Middle frontal gyrus (tissue), 1 donor: ENCODE measurements at regions not wholly inside any gene's neighbourhood (a gene's known extent, or its start where the extent isn't known, plus 50 kb on each side); places are given as distances from the start of the nearest gene placed in this dataset.
"Not testable (repeated sequence)": the region's sequence is repeated elsewhere in the genome, so short reads cannot be mapped to it uniquely, and the experiment has no call there.

Source experiments
- DNase-seq: peaks from one replicate; pipeline ENCODE4 v3.0.0-alpha.2; 2015; ENCODE audit warnings: low spot score; ENCODE audit errors: extremely low spot score

- DNase-seq = no peak
These were observed 134.1 kb upstream of the RXFP2 start for GRCh38 chr13:31605076-31605860.

- not testable (repeated sequence) for DNase-seq
These were observed 131.8 kb upstream of the RXFP2 start for GRCh38 chr13:31607531-31607930.

GRCh38 chr13:31608780-31609179, 130.5 kb upstream of the RXFP2 start:
- DNase-seq = not testable (repeated sequence)

- DNase-seq = no peak
These were observed 128.9 kb upstream of the RXFP2 start for GRCh38 chr13:31610270-31610998.

- DNase-seq = no peak
These were observed 128.1 kb upstream of the RXFP2 start for GRCh38 chr13:31611214-31611613.

GRCh38 chr13:31614073-31614472, 125.3 kb upstream of the RXFP2 start:
- DNase-seq = no peak

- DNase-seq = no peak
These were observed 124.6 kb upstream of the RXFP2 start for GRCh38 chr13:31614704-31615103.

- DNase-seq = no peak
These were observed 114.2 kb upstream of the RXFP2 start for GRCh38 chr13:31625115-31625514.

GRCh38 chr13:31627097-31627845, 112.1 kb upstream of the RXFP2 start:
- no peak for DNase-seq

GRCh38 chr13:31629085-31629780, 110.1 kb upstream of the RXFP2 start:
- DNase-seq = no peak

- DNase-seq = no peak
These were observed 108.3 kb upstream of the RXFP2 start for GRCh38 chr13:31631071-31631470.

- no peak for DNase-seq
These were observed 107.6 kb upstream of the RXFP2 start for GRCh38 chr13:31631746-31632145.

GRCh38 chr13:31638577-31638976, 100.7 kb upstream of the RXFP2 start:
- no peak for DNase-seq

GRCh38 chr13:31639443-31640163, 99.7 kb upstream of the RXFP2 start:
- DNase-seq = no peak

- DNase-seq = no peak
These were observed 89.6 kb upstream of the RXFP2 start for GRCh38 chr13:31649766-31650165.

- no peak for DNase-seq
These were observed 85.6 kb upstream of the RXFP2 start for GRCh38 chr13:31653730-31654129.

- DNase-seq = no peak
These were observed 75.3 kb upstream of the RXFP2 start for GRCh38 chr13:31663880-31664585.

- no peak for DNase-seq
These were observed 68.3 kb upstream of the RXFP2 start for GRCh38 chr13:31670831-31671617.

GRCh38 chr13:31674051-31674450, 65.3 kb upstream of the RXFP2 start:
- DNase-seq = no peak
